IMR-90 (cell line): ENCODE measurements at regions not wholly inside any gene's neighbourhood (a gene's known extent, or its start where the extent isn't known, plus 50 kb on each side); places are given as distances from the start of the nearest gene placed in this dataset.

ENCODE experiments used
- ATAC-seq: fragments of 200-7000 bp; cut with Tn5 transposase; 2 replicates; pipeline ENCODE4 v1.9.1; 2020; ENCODE audit warnings: low read depth, mild to moderate bottlenecking, moderate library complexity
- BruUV-seq: library from RNA; stranded (reverse); fragments of 400-500 nt; replicated peaks from 2 replicates; lab custom pipeline; 2021; lab: Mats Ljungman, UMichigan
- CTCF ChIA-PET: fragments of 300-600 bp; formaldehyde crosslinking; extraction: SDS; loops from one replicate; lab custom pipeline; 2021; ENCODE audit warnings: antibody characterized with exemption; lab: Yijun Ruan, JAX
- POLR2A ChIA-PET: fragments of 300-600 bp; sonication (Branson Sonifier 250); formaldehyde crosslinking; loops from one replicate; lab custom pipeline; 2022; ENCODE audit warnings: antibody characterized with exemption; ENCODE audit not compliant: unreplicated experiment; lab: Charles Lee
- DNase-seq: peaks from one replicate; pipeline ENCODE4 v3.0.0; 2013
- H2AFZ ChIP-seq: replicated peaks from 2 replicates; pipeline ENCODE3; 2013; ENCODE audit warnings: low read length, mild to moderate bottlenecking; ENCODE audit not compliant: poor library complexity
- H2AK5ac ChIP-seq: 2 replicates; pipeline ENCODE4 v1.6.1; 2013; ENCODE audit warnings: low read depth, low read length, inconsistent platforms
- H2AK9ac ChIP-seq: replicated peaks from 2 replicates; pipeline ENCODE3; 2013; ENCODE audit warnings: mild to moderate bottlenecking, low read depth, low read length, moderate library complexity; ENCODE audit not compliant: poor library complexity
- H2BK120ac ChIP-seq: 2 replicates; pipeline ENCODE4 v1.6.1; 2013; ENCODE audit warnings: low read depth, low read length, inconsistent platforms
- H2BK15ac ChIP-seq: 3 replicates; pipeline ENCODE4 v1.6.1; 2013; ENCODE audit warnings: low read depth, low read length, inconsistent platforms
- H2BK20ac ChIP-seq: 2 replicates; pipeline ENCODE4 v1.6.1; 2013; ENCODE audit warnings: low read depth, mild to moderate bottlenecking, inconsistent platforms, low read length, moderate library complexity
- H2BK5ac ChIP-seq: 2 replicates; pipeline ENCODE4 v1.6.1; 2013; ENCODE audit warnings: mild to moderate bottlenecking, low read depth, low read length, inconsistent platforms; ENCODE audit not compliant: poor library complexity, severe bottlenecking
- H3K14ac ChIP-seq: replicated peaks from 2 replicates; pipeline ENCODE4 v1.6.1; 2013; ENCODE audit warnings: low read depth, low read length, inconsistent platforms
- H3K18ac ChIP-seq: 2 replicates; pipeline ENCODE4 v1.6.1; 2013; ENCODE audit warnings: low read depth, low read length, control low read depth
- H3K23ac ChIP-seq: 2 replicates; pipeline ENCODE4 v1.6.1; 2013; ENCODE audit warnings: low read depth, low read length, inconsistent platforms
- H3K27ac ChIP-seq: 2 replicates; pipeline ENCODE4 v1.5.1; 2013; ENCODE audit warnings: mild to moderate bottlenecking, control low read depth, low read length; ENCODE audit not compliant: insufficient read depth
- H3K27me3 ChIP-seq: 2 replicates; pipeline ENCODE4 v1.6.1; 2013; ENCODE audit warnings: low read length; ENCODE audit not compliant: control insufficient read depth, insufficient read depth
- H3K36me3 ChIP-seq: 2 replicates; pipeline ENCODE4 v1.6.1; 2013; ENCODE audit warnings: low read length, mixed read lengths; ENCODE audit not compliant: control insufficient read depth, insufficient read depth
- H3K4ac ChIP-seq: 2 replicates; pipeline ENCODE4 v1.6.1; 2013; ENCODE audit warnings: low read depth, low read length, inconsistent platforms
- H3K4me1 ChIP-seq: 2 replicates; pipeline ENCODE4 v1.6.1; 2013; ENCODE audit warnings: low read length, mixed read lengths; ENCODE audit not compliant: control insufficient read depth, insufficient read depth
- H3K4me2 ChIP-seq: 2 replicates; pipeline ENCODE4 v1.6.1; 2013; ENCODE audit warnings: low read depth, mild to moderate bottlenecking, control low read depth, low read length, moderate library complexity
- H3K4me3 ChIP-seq: 2 replicates; pipeline ENCODE4 v1.5.1; 2013; ENCODE audit warnings: low read depth, mild to moderate bottlenecking, control low read depth, low read length, moderate library complexity; ENCODE audit not compliant: insufficient read depth
- H3K56ac ChIP-seq: 2 replicates; pipeline ENCODE4 v1.6.1; 2013; ENCODE audit warnings: low read length, inconsistent platforms; ENCODE audit not compliant: insufficient read depth; ENCODE audit errors: extremely low read depth
- H3K79me1 ChIP-seq, 2 experiments: 2 replicates each; pipeline ENCODE4 v1.6.1; 2013; ENCODE audit warnings: low read length in 2 of 2, inconsistent platforms in 1 of 2, low read depth in 1 of 2
- H3K9ac ChIP-seq: 2 replicates; pipeline ENCODE4 v1.6.1; 2013; ENCODE audit warnings: low read depth, low read length, control low read depth
- H3K9me1 ChIP-seq: 2 replicates; pipeline ENCODE4 v1.6.1; 2013; ENCODE audit warnings: low read length, inconsistent platforms; ENCODE audit not compliant: insufficient read depth
- H3K9me3 ChIP-seq: 2 replicates; pipeline ENCODE4 v1.6.1; 2013; ENCODE audit warnings: low read length; ENCODE audit not compliant: control insufficient read depth, insufficient read depth
- H4K20me1 ChIP-seq: 2 replicates; pipeline ENCODE4 v1.6.1; 2013; ENCODE audit warnings: low read length, inconsistent platforms; ENCODE audit not compliant: insufficient read depth
- H4K5ac ChIP-seq: 2 replicates; pipeline ENCODE4 v1.6.1; 2013; ENCODE audit warnings: mild to moderate bottlenecking, low read depth, low read length, control low read depth
- H4K8ac ChIP-seq, 2 experiments: 2 replicates each; pipeline ENCODE4 v1.6.1; 2013; ENCODE audit warnings: low read depth in 2 of 2, low read length in 2 of 2, control low read depth in 1 of 2, inconsistent platforms in 1 of 2
- H4K91ac ChIP-seq: 2 replicates; pipeline ENCODE4 v1.6.1; 2013; ENCODE audit warnings: low read depth, low read length, inconsistent platforms; ENCODE audit not compliant: insufficient read depth
- BHLHE40 ChIP-seq: fragments of 150-350 bp; IDR thresholded peaks from 2 replicates; pipeline ENCODE4 v1.6.1; 2016; ENCODE audit warnings: mild to moderate bottlenecking, low read depth, low read length
- CEBPB ChIP-seq: IDR thresholded peaks from 2 replicates; pipeline ENCODE4 v1.6.1; 2012; ENCODE audit warnings: low read depth, low read length, improper control_type of control experiment
- CHD1 ChIP-seq: IDR thresholded peaks from 2 replicates; pipeline ENCODE4 v1.6.1; 2012; ENCODE audit warnings: low read depth, low read length, improper control_type of control experiment
- CTCF ChIP-seq: conservative IDR thresholded peaks from 2 replicates; pipeline ENCODE4 v1.5.1; 2012; ENCODE audit warnings: mild to moderate bottlenecking, low read depth, low read length, improper control_type of control experiment
- ELK1 ChIP-seq: fragments of 150-350 bp; IDR thresholded peaks from 2 replicates; pipeline ENCODE4 v1.6.1; 2016; ENCODE audit warnings: low read depth, mild to moderate bottlenecking, low read length, moderate library complexity, borderline replicate concordance
- FOS ChIP-seq: fragments of 150-350 bp; IDR thresholded peaks from 2 replicates; pipeline ENCODE4 v1.6.1; 2016; ENCODE audit warnings: low read depth, low read length
- MAZ ChIP-seq: IDR thresholded peaks from 2 replicates; pipeline ENCODE4 v1.6.1; 2012; ENCODE audit warnings: low read depth, mild to moderate bottlenecking, low read length, improper control_type of control experiment, moderate library complexity, borderline replicate concordance
- MXI1 ChIP-seq: IDR thresholded peaks from 2 replicates; pipeline ENCODE4 v1.6.1; 2012; ENCODE audit warnings: low read depth, mild to moderate bottlenecking, low read length, moderate library complexity, borderline replicate concordance
- NFE2L2 ChIP-seq: fragments of 150-350 bp; IDR thresholded peaks from 2 replicates; pipeline ENCODE4 v1.6.1; 2016; ENCODE audit warnings: low read depth, mild to moderate bottlenecking, low read length
- POLR2A ChIP-seq: IDR thresholded peaks from 2 replicates; pipeline ENCODE4 v1.6.1; 2012; ENCODE audit warnings: mild to moderate bottlenecking, low read depth, low read length
- RAD21 ChIP-seq: IDR thresholded peaks from 2 replicates; pipeline ENCODE4 v1.6.1; 2012; ENCODE audit warnings: low read length, improper control_type of control experiment
- RCOR1 ChIP-seq: IDR thresholded peaks from 2 replicates; pipeline ENCODE4 v1.6.1; 2012; ENCODE audit warnings: mild to moderate bottlenecking, low read length, improper control_type of control experiment; ENCODE audit not compliant: insufficient replicate concordance
- RFX5 ChIP-seq: IDR thresholded peaks from 2 replicates; pipeline ENCODE4 v1.8.0; 2012; ENCODE audit warnings: low read depth, mild to moderate bottlenecking, low read length, moderate library complexity
- SMC3 ChIP-seq: fragments of 150-350 bp; IDR thresholded peaks from 2 replicates; pipeline ENCODE4 v1.6.1; 2016; ENCODE audit warnings: low read depth, mild to moderate bottlenecking, antibody characterized with exemption, low read length, moderate library complexity
- USF2 ChIP-seq: fragments of 150-350 bp; IDR thresholded peaks from 2 replicates; pipeline ENCODE4 v1.6.1; 2017; ENCODE audit warnings: mild to moderate bottlenecking, antibody characterized with exemption, low read length, low read depth
- WGBS, 2 experiments: methylation state at CpG; one replicate each; pipeline versions ENCODE4 v1.1.5 to v1.1.7; 2013; ENCODE audit warnings: missing lambda C conversion rate in 2 of 2; ENCODE audit not compliant: insufficient read length in 1 of 2; ENCODE audit errors: extremely low coverage in 2 of 2; 5-methylcytosine and 5-hydroxymethylcytosine counted together
- dilution Hi-C: fragments of 300-500 bp; cut with HindIII; formaldehyde crosslinking; loops from one replicate; pipeline ENCODE4 v1.14.3; 2018; ENCODE audit warnings: low sequenced_read_pairs; ENCODE audit not compliant: unreplicated experiment
- in situ Hi-C: fragments of 300-500 bp; cut with MboI; formaldehyde crosslinking; loops from 3 replicates; pipeline ENCODE4 v1.14.3; 2019; ENCODE audit warnings: low sequenced_read_pairs, inconsistent platforms, mixed read lengths
- intact Hi-C: fragments of 100-400 bp; cut with micrococcal nuclease; formaldehyde crosslinking; loops from 2 replicates; pipeline ENCODE4 v1.10.0; 2022

GRCh38 chr4:60913671-60914070 lies 286.5 kb upstream of the ADGRL3 start:
- dilution Hi-C loops: no loop called here
- no peak overlapping the region for H2AFZ ChIP-seq
- H3K56ac ChIP-seq: no peak overlapping the region
- no CpG with 5 or more reads among the region's 2 CpGs for WGBS, 2 experiments
- H3K4me1 ChIP-seq: no peaks in the 10 kb centered on the region
- H3K36me3 ChIP-seq: no peaks in the 10 kb centered on the region
- in situ Hi-C loops: no loop called here
- H3K9me3 ChIP-seq: no peaks in the 10 kb centered on the region
- H3K9ac ChIP-seq: no peak overlapping the region
- H2BK15ac ChIP-seq: no peak overlapping the region
- H4K8ac ChIP-seq: no peak overlapping the region
- no peak overlapping the region for H3K4ac ChIP-seq
- no peaks in the 10 kb centered on the region for H3K27me3 ChIP-seq
- H3K14ac ChIP-seq: no peak overlapping the region
- H3K4me2 ChIP-seq: no peak overlapping the region
- H2BK120ac ChIP-seq: no peak overlapping the region
- intact Hi-C loops: no loop called here
- H2AK9ac ChIP-seq: no peak overlapping the region
- H3K23ac ChIP-seq: no peak overlapping the region
- H3K9me1 ChIP-seq: no peaks in the 10 kb centered on the region
- H2BK5ac ChIP-seq: no peak overlapping the region
- no peaks in the 10 kb centered on the region for H3K79me1 ChIP-seq
- CTCF ChIA-PET: no interaction called here
- no peak overlapping the region for H2BK20ac ChIP-seq
- no peak overlapping the region for H3K27ac ChIP-seq
- TF ChIP-seq SMC3: no peak
- TF ChIP-seq CEBPB: no peak
- no peak for TF ChIP-seq MAZ
- no peak for TF ChIP-seq RCOR1
- TF ChIP-seq BHLHE40: no peak
- TF ChIP-seq NFE2L2: no peak
- no peak for TF ChIP-seq MXI1
- no peak for TF ChIP-seq POLR2A
- no peak for TF ChIP-seq USF2
- no peak for TF ChIP-seq RAD21
- TF ChIP-seq FOS: no peak
- TF ChIP-seq CTCF: no peak
- no peak for TF ChIP-seq RFX5
- no peak for TF ChIP-seq CHD1
- no peak for TF ChIP-seq ELK1
- no TSS peak for BruUV-seq
- DNase-seq (no peak), ATAC-seq (no peak)
- no peak overlapping the region for H2AK5ac ChIP-seq
- H3K18ac ChIP-seq: no peak overlapping the region
- H3K4me3 ChIP-seq: no peak overlapping the region
- H4K20me1 ChIP-seq: no peaks in the 10 kb centered on the region
- POLR2A ChIA-PET: no interaction called here
- H4K91ac ChIP-seq: no peak overlapping the region
- no peak overlapping the region for H4K5ac ChIP-seq
